SK-N-SH (cell line): ENCODE measurements at regions not wholly inside any gene's neighbourhood (a gene's known extent, or its start where the extent isn't known, plus 50 kb on each side); places are given as distances from the start of the nearest gene placed in this dataset.

Source experiments
- CTCF ChIA-PET: fragments of 300-600, 350-600 bp; formaldehyde crosslinking; extraction: SDS; loops from one replicate; lab custom pipeline; 2021; lab: Yijun Ruan, JAX
- POLR2A ChIA-PET: fragments of 350-600 bp; sonication (Branson Sonifier 250); formaldehyde crosslinking; extraction: SDS; loops from one replicate; lab custom pipeline; 2020; ENCODE audit warnings: antibody characterized with exemption, inconsistent platforms; lab: Yijun Ruan, JAX
- DNase-seq: peaks from one replicate; pipeline ENCODE4 v3.0.0; 2012
- H2AFZ ChIP-seq: fragments of 200-600 bp; sonication (generic); 2 replicates; pipeline ENCODE4 v1.8.1; 2016; ENCODE audit warnings: antibody characterized with exemption, mild to moderate bottlenecking, low read depth
- H3F3A ChIP-seq: fragments of 200-600 bp; sonication (generic); replicated peaks from 2 replicates; pipeline ENCODE3; 2016; ENCODE audit warnings: antibody characterized with exemption, mild to moderate bottlenecking; ENCODE audit not compliant: insufficient read depth
- H3K27ac ChIP-seq, 2 experiments: fragments of 200-500 bp in 1 of 2; fragments of 200-600 bp in 1 of 2; sonication (Bioruptor generic) in 1 of 2; sonication (generic), shearing (Covaris generic) in 1 of 2; 2 replicates each; pipeline versions ENCODE4 v1.5.1 to v1.6.1; 2014 to 2016; ENCODE audit warnings: low read depth in 2 of 2, inconsistent platforms in 1 of 2, low read length in 1 of 2, mild to moderate bottlenecking in 1 of 2, mixed read lengths in 1 of 2
- H3K27me3 ChIP-seq: fragments of 200-600 bp; sonication (generic), shearing (Covaris generic); 2 replicates; pipeline ENCODE4 v1.6.1; 2016; ENCODE audit warnings: mixed run types; ENCODE audit not compliant: insufficient read depth
- H3K36me3 ChIP-seq, 2 experiments: fragments of 200-500 bp in 1 of 2; fragments of 200-600 bp in 1 of 2; sonication (Bioruptor generic) in 1 of 2; sonication (generic) in 1 of 2; replicated peaks in 1 of 2; 2 replicates each; pipeline versions ENCODE3 to v1.5.1; 2014 to 2016; ENCODE audit warnings: low read length in 1 of 2, mild to moderate bottlenecking in 1 of 2; ENCODE audit not compliant: insufficient read depth in 2 of 2, control insufficient read depth in 1 of 2
- H3K4me1 ChIP-seq, 2 experiments: fragments of 200-500 bp in 1 of 2; fragments of 200-600 bp in 1 of 2; sonication (Bioruptor generic) in 1 of 2; sonication (generic), shearing (Covaris generic) in 1 of 2; 2 replicates each; pipeline versions ENCODE4 v1.5.1 to v1.6.1; 2014 to 2016; ENCODE audit warnings: low read depth in 1 of 2, low read length in 1 of 2, mixed run types in 1 of 2; ENCODE audit not compliant: insufficient read depth in 2 of 2, control insufficient read depth in 1 of 2
- H3K4me2 ChIP-seq: fragments of 200-600 bp; sonication (generic), shearing (Covaris generic); 2 replicates; pipeline ENCODE4 v1.6.1; 2017; ENCODE audit warnings: mixed run types
- H3K4me3 ChIP-seq, 2 experiments: fragments of 200-500 bp in 1 of 2; fragments of 200-600 bp in 1 of 2; sonication (Bioruptor generic) in 1 of 2; sonication (generic), shearing (Covaris generic) in 1 of 2; 2 replicates each; pipeline versions ENCODE4 v1.5.1 to v1.8.1; 2014 to 2016; ENCODE audit warnings: low read depth in 2 of 2, inconsistent platforms in 1 of 2, low read length in 1 of 2, mild to moderate bottlenecking in 1 of 2, mixed read lengths in 1 of 2, moderate library complexity in 1 of 2
- H3K79me2 ChIP-seq: fragments of 200-600 bp; sonication (generic); 2 replicates; pipeline ENCODE4 v1.8.1; 2017; ENCODE audit warnings: mild to moderate bottlenecking; ENCODE audit not compliant: insufficient read depth
- H3K9ac ChIP-seq: fragments of 200-600 bp; sonication (generic); 2 replicates; pipeline ENCODE4 v1.6.1; 2017; ENCODE audit warnings: mixed run types
- H3K9me2 ChIP-seq: fragments of 200-600 bp; sonication (generic); 2 replicates; pipeline ENCODE4 v1.6.1; 2017; ENCODE audit warnings: mixed run types
- H3K9me3 ChIP-seq: fragments of 200-600 bp; sonication (generic); 2 replicates; pipeline ENCODE4 v1.6.1; 2017; ENCODE audit warnings: mixed run types, mild to moderate bottlenecking, moderate library complexity
- H4K20me1 ChIP-seq: fragments of 200-600 bp; sonication (generic); 2 replicates; pipeline ENCODE4 v1.6.1; 2017; ENCODE audit warnings: mild to moderate bottlenecking, mixed run types; ENCODE audit not compliant: insufficient read depth
- CHD2 ChIP-seq: fragments of 150-350 bp; IDR thresholded peaks from 2 replicates; pipeline ENCODE4 v1.6.1; 2018; ENCODE audit warnings: low read length; ENCODE audit not compliant: partially characterized antibody
- FOSL2 ChIP-seq: IDR thresholded peaks from 2 replicates; pipeline ENCODE4 v1.4.0; 2012; ENCODE audit warnings: low read depth, mild to moderate bottlenecking, moderate library complexity, borderline replicate concordance
- FOXM1 ChIP-seq: IDR thresholded peaks from 2 replicates; pipeline ENCODE4 v1.4.0; 2012; ENCODE audit warnings: low read depth, mild to moderate bottlenecking
- JUND ChIP-seq: IDR thresholded peaks from 2 replicates; pipeline ENCODE4 v1.4.0; 2012
- MEF2A ChIP-seq: IDR thresholded peaks from 2 replicates; pipeline ENCODE4 v1.4.0; 2012; ENCODE audit warnings: low read depth, borderline replicate concordance
- MXI1 ChIP-seq: IDR thresholded peaks from 2 replicates; pipeline ENCODE4 v1.6.1; 2012; ENCODE audit warnings: mild to moderate bottlenecking, low read depth, low read length, improper control_type of control experiment
- NFIC ChIP-seq: IDR thresholded peaks from 2 replicates; pipeline ENCODE4 v1.4.0; 2012; ENCODE audit warnings: borderline replicate concordance
- NRF1 ChIP-seq: IDR thresholded peaks from 2 replicates; pipeline ENCODE4 v1.6.1; 2012; ENCODE audit warnings: low read depth, mild to moderate bottlenecking, low read length
- RCOR1 ChIP-seq: fragments of 150-350 bp; IDR thresholded peaks from 2 replicates; pipeline ENCODE4 v1.6.1; 2017; ENCODE audit warnings: antibody characterized with exemption, low read length
- RXRA ChIP-seq: IDR thresholded peaks from 2 replicates; pipeline ENCODE4 v1.4.0; 2012; ENCODE audit warnings: low read depth, mild to moderate bottlenecking, borderline replicate concordance
- SIN3A ChIP-seq: IDR thresholded peaks from 2 replicates; pipeline ENCODE4 v1.6.1; 2012; ENCODE audit warnings: low read depth, mild to moderate bottlenecking, low read length, moderate library complexity, borderline replicate concordance
- SMC3 ChIP-seq: IDR thresholded peaks from 2 replicates; pipeline ENCODE4 v1.6.1; 2012; ENCODE audit warnings: low read depth, low read length, improper control_type of control experiment
- TCF12 ChIP-seq: IDR thresholded peaks from 2 replicates; pipeline ENCODE4 v1.4.0; 2012
- TEAD4 ChIP-seq: IDR thresholded peaks from 2 replicates; pipeline ENCODE4 v1.4.0; 2012; ENCODE audit warnings: mild to moderate bottlenecking, borderline replicate concordance; ENCODE audit not compliant: insufficient read depth
- YY1 ChIP-seq: IDR thresholded peaks from 2 replicates; pipeline ENCODE4 v1.4.0; 2012; ENCODE audit warnings: low read depth, mild to moderate bottlenecking
- ZBTB33 ChIP-seq: IDR thresholded peaks from 2 replicates; pipeline ENCODE4 v1.4.0; 2012; ENCODE audit warnings: low read depth, borderline replicate concordance
- WGBS: methylation state at CpG from one replicate; pipeline ENCODE4 v1.1.6; 2017; ENCODE audit warnings: low lambda C conversion rate; 5-methylcytosine and 5-hydroxymethylcytosine counted together
- TF ChIP-seq, protein P1 (sequence below): fragments of 200-600 bp; sonication (generic); IDR thresholded peaks from 2 replicates; pipeline ENCODE4 v1.6.1; 2017; ENCODE audit warnings: antibody characterized with exemption, mild to moderate bottlenecking, moderate library complexity
- TF ChIP-seq, protein P2 (sequence below): IDR thresholded peaks from 2 replicates; pipeline ENCODE4 v1.4.0; 2012; ENCODE audit warnings: low read depth, borderline replicate concordance

DNA sequence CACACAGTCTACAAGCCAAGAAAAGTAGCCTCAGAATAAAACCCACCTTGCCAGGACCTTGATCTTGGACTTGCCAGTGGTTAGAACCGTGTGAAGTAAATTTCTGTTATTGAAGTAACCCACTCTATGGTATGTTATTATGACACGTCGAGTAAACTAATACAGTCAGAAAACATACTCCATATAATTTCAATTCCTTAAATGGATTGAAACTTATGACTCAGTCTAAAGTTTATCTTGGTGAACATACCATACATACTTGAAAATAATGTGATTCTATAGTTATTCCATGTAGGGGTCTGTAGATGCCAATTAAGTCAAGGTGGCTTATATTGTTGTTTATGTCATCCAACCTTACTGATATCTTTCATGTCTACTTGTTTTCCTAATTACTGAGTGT is 950.7 kb downstream of the TLE4 start:
- Histone ChIP-seq H3K79me2 (no peaks in the 10 kb centered on the region), H3K9me3 (no peaks in the 10 kb centered on the region), H4K20me1 (no peaks in the 10 kb centered on the region), H3K36me3 (no peaks in the 10 kb centered on the region), H2AFZ (no peak overlapping the region), H3K9me2 (no peaks in the 10 kb centered on the region), H3F3A (no peaks in the 10 kb centered on the region), H3K4me2 (no peak overlapping the region), H3K4me3 (no peak overlapping the region), H3K9ac (no peak overlapping the region), H3K27ac (no peak overlapping the region), H3K4me1 (no peaks in the 10 kb centered on the region), H3K27me3 (no peaks in the 10 kb centered on the region)
- CTCF ChIA-PET, result no interaction called here
- POLR2A ChIA-PET, result no interaction called here
- no peak for DNase-seq
- TF ChIP-seq SIN3A (no peak), RXRA (no peak), RCOR1 (no peak), JUND (no peak), FOXM1 (no peak), ZBTB33 (no peak), NRF1 (no peak), YY1 (no peak), TCF12 (no peak), MXI1 (no peak), CHD2 (no peak), NFIC (no peak), TEAD4 (no peak)
- TF ChIP-seq, protein P1, sequence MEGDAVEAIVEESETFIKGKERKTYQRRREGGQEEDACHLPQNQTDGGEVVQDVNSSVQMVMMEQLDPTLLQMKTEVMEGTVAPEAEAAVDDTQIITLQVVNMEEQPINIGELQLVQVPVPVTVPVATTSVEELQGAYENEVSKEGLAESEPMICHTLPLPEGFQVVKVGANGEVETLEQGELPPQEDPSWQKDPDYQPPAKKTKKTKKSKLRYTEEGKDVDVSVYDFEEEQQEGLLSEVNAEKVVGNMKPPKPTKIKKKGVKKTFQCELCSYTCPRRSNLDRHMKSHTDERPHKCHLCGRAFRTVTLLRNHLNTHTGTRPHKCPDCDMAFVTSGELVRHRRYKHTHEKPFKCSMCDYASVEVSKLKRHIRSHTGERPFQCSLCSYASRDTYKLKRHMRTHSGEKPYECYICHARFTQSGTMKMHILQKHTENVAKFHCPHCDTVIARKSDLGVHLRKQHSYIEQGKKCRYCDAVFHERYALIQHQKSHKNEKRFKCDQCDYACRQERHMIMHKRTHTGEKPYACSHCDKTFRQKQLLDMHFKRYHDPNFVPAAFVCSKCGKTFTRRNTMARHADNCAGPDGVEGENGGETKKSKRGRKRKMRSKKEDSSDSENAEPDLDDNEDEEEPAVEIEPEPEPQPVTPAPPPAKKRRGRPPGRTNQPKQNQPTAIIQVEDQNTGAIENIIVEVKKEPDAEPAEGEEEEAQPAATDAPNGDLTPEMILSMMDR, result no peak
- 50% methylated on average over 3 of the region's 3 CpGs for WGBS

- H3K4me2 ChIP-seq, result no peak overlapping the region
- CTCF ChIA-PET, result no interaction called here
- H3K4me1 ChIP-seq, result no peaks in the 10 kb centered on the region
- H3K9ac ChIP-seq, result no peak overlapping the region
- no peak overlapping the region for H3K27ac ChIP-seq
- no peak for TF ChIP-seq TEAD4
- no peak for TF ChIP-seq FOSL2
- no peak for TF ChIP-seq SMC3
- no peak for TF ChIP-seq MEF2A
- TF ChIP-seq, protein P2, sequence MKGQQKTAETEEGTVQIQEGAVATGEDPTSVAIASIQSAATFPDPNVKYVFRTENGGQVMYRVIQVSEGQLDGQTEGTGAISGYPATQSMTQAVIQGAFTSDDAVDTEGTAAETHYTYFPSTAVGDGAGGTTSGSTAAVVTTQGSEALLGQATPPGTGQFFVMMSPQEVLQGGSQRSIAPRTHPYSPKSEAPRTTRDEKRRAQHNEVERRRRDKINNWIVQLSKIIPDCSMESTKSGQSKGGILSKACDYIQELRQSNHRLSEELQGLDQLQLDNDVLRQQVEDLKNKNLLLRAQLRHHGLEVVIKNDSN, result no peak
- TF ChIP-seq, protein P1, result no peak
- TF ChIP-seq RXRA, result no peak
- TF ChIP-seq, all 33 proteins: peak for 0
- H3F3A ChIP-seq, result no peaks in the 10 kb centered on the region
- H3K79me2 ChIP-seq, result no peaks in the 10 kb centered on the region
- H3K36me3 ChIP-seq, result no peaks in the 10 kb centered on the region
- H2AFZ ChIP-seq, result no peak overlapping the region
- H3K4me3 ChIP-seq, result no peak overlapping the region
- H3K27me3 ChIP-seq, result no peaks in the 10 kb centered on the region
- POLR2A ChIA-PET, result no interaction called here
- no peak for DNase-seq
- H4K20me1 ChIP-seq, result no peaks in the 10 kb centered on the region
- WGBS, result 9% methylated on average over 3 of the region's 3 CpGs
- H3K9me2 ChIP-seq, result no peaks in the 10 kb centered on the region
- H3K9me3 ChIP-seq, result no peaks in the 10 kb centered on the region
Observed at GRCh38 chr9:80521151-80521550, 949.4 kb downstream of the TLE4 start.
